ENCODE measurements at regions not wholly inside any gene's neighbourhood (a gene's known extent, or its start where the extent isn't known, plus 50 kb on each side); places are given as distances from the start of the nearest gene placed in this dataset.

DNA sequence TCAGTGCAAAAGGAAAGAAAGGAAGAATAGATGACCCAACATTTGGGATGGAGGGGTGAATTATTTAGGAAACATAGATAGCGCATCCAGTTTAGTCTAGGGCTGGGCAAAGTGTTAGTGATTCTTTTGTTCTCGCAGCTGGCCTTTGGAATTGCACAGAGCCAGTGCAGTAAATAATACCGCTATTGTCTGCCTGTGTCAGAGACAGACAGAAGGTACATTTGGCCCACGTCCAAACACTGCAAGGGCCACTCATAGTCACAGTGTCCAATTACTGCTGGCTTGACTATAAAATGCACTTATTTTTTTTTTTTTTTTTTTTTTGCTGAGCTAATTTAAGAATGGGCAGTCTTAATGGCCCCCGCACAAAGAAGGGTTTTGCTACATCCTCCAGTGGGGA is 638.6 kb downstream of the BCL11B start:
- no peak for TF ChIP-seq CTCF (conservative IDR thresholded peaks at IDR 0.05; ENCODE audit: low read depth, low read length)
- no peak for DNase-seq (ENCODE audit: low read depth)
- H3K4me3 ChIP-seq (ENCODE audit: low read depth, low read length): no peak overlapping the region

GRCh38 chr14:98634043-98634820 is 637.8 kb downstream of the BCL11B start:
- DNase-seq (ENCODE audit: low read depth): no peak
- no peak overlapping the region for H3K4me3 ChIP-seq (ENCODE audit: low read depth, low read length)
- no peak for TF ChIP-seq CTCF (conservative IDR thresholded peaks at IDR 0.05; ENCODE audit: low read depth, low read length)

GRCh38 chr14:98638366-98638765 is 633.6 kb downstream of the BCL11B start:
- no peak overlapping the region for H3K4me3 ChIP-seq (ENCODE audit: low read depth, low read length)
- no peak for DNase-seq (ENCODE audit: low read depth)
- no peak for TF ChIP-seq CTCF (conservative IDR thresholded peaks at IDR 0.05; ENCODE audit: low read depth, low read length)

DNA sequence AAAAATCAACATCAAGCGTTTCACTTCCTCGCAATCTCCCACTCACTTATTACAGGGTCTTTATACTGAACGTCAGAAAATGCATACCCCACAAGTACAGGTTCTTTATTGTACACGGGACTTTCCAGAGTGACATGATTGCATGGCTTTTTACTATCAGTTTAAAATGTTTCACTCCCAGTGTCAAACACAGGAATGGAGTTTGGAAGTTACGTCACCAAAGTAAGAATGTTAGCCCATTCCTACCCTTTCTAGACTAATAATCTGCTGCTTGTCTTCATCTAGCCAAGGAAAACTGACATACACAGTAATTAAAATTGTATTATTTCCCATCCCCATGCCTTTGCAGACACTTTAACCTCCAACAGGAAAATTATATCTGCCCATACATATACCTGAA is 624.2 kb downstream of the BCL11B start:
- no peak for TF ChIP-seq CTCF (conservative IDR thresholded peaks at IDR 0.05; ENCODE audit: low read depth, low read length)
- DNase-seq (ENCODE audit: low read depth): no peak
- H3K4me3 ChIP-seq (ENCODE audit: low read depth, low read length): no peak overlapping the region

GRCh38 chr14:98651037-98651436 is 621.0 kb downstream of the BCL11B start:
- no peak for TF ChIP-seq CTCF (conservative IDR thresholded peaks at IDR 0.05; ENCODE audit: low read depth, low read length)
- DNase-seq (ENCODE audit: low read depth): no peak
- no peak overlapping the region for H3K4me3 ChIP-seq (ENCODE audit: low read depth, low read length)

DNA sequence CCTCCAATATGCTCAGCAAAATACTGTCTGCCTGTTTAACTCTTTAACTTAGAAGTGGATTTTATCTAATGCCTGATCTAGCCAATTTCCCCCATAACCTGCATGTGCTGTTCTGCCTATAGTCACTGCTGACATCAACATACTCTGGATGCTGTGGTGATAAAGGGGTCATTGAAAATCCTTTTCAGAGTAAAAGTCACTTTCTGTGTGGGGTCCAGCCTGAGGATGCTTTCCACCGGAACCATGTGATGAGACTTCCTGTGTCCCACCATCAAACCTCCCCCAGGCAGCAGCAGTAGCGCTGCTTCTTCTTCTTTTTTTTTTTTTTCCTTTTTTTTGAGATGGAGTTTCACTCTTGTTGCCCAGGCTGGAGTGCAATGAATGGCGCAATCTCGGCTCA is 607.0 kb downstream of the BCL11B start:
- no peak for DNase-seq (ENCODE audit: low read depth)
- no peak overlapping the region for H3K4me3 ChIP-seq (ENCODE audit: low read depth, low read length)
- no peak for TF ChIP-seq CTCF (conservative IDR thresholded peaks at IDR 0.05; ENCODE audit: low read depth, low read length)

- no peak for DNase-seq (ENCODE audit: low read depth)
- TF ChIP-seq CTCF (conservative IDR thresholded peaks at IDR 0.05; ENCODE audit: low read depth, low read length): no peak
- no peak overlapping the region for H3K4me3 ChIP-seq (ENCODE audit: low read depth, low read length)
Observed at GRCh38 chr14:98666545-98666944, 605.5 kb downstream of the BCL11B start.

Measured in epithelial cell of proximal tubule (primary cell).